Calu3 (cell line): ENCODE measurements at regions not wholly inside any gene's neighbourhood (a gene's known extent, or its start where the extent isn't known, plus 50 kb on each side); places are given as distances from the start of the nearest gene placed in this dataset.

Experiments
- BruUV-seq: library from RNA; stranded (reverse); fragments of 400-500 nt; replicated peaks from 2 replicates; lab custom pipeline; 2021; lab: Mats Ljungman, UMichigan
- CTCF ChIA-PET: fragments of 300-600 bp; sonication (Branson Sonifier 250); formaldehyde crosslinking; loops from one replicate; lab custom pipeline; 2022; ENCODE audit warnings: antibody characterized with exemption; lab: Charles Lee
- DNase-seq: peaks from one replicate; pipeline ENCODE4 v3.0.0; 2022
- H3K27ac Mint-ChIP-seq: one replicate; pipeline ENCODE4 v1.8.0; 2022; ENCODE audit warnings: mixed read lengths; ENCODE audit not compliant: unreplicated experiment
- H3K27me3 Mint-ChIP-seq: one replicate; pipeline ENCODE4 v1.8.0; 2022; ENCODE audit warnings: mixed read lengths; ENCODE audit not compliant: unreplicated experiment
- H3K36me3 Mint-ChIP-seq: one replicate; pipeline ENCODE4 v1.8.0; 2022; ENCODE audit warnings: mild to moderate bottlenecking, moderate library complexity, mixed read lengths; ENCODE audit not compliant: insufficient read depth, unreplicated experiment
- H3K4me1 Mint-ChIP-seq: one replicate; pipeline ENCODE4 v1.8.0; 2022; ENCODE audit warnings: mild to moderate bottlenecking, low read depth, mixed read lengths; ENCODE audit not compliant: unreplicated experiment
- H3K4me3 Mint-ChIP-seq: one replicate; pipeline ENCODE4 v1.8.0; 2022; ENCODE audit warnings: mild to moderate bottlenecking, low read depth, moderate library complexity, mixed read lengths; ENCODE audit not compliant: unreplicated experiment
- H3K9me3 Mint-ChIP-seq: one replicate; pipeline ENCODE4 v1.8.0; 2022; ENCODE audit warnings: low read depth, mixed read lengths; ENCODE audit not compliant: unreplicated experiment
- intact Hi-C: fragments of 100-400 bp; cut with micrococcal nuclease; formaldehyde crosslinking; loops from one replicate; pipeline ENCODE4 v1.10.0; 2022; ENCODE audit not compliant: unreplicated experiment
- TF ChIP-seq, protein P1 (sequence below): fragments of 200-600 bp; IDR thresholded peaks from one replicate; pipeline ENCODE4 v1.8.0; 2022; ENCODE audit warnings: antibody characterized with exemption; ENCODE audit not compliant: unreplicated experiment

DNA sequence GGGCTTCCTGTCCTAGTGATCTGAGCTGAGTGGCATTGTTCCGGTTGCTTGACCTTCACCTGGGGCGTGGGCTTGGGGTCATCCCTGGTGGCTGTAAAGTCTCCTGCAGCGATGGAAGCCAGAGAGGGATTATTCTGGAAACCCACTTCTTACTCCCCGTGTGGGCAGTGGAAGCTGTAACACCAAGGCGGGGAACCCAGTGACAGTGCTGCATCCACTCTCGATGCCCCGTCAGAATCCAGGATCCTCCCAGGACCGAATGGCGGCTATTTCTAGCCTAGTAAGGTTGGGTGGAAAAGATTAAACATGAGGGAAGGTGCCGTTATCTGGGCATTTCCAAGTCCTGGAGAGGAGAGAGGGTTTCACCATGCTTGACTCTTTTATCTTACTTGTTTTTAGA, 280.6 kb downstream of the ZNF536 start:
- Mint-ChIP-seq H3K4me1 (no peaks in the 10 kb centered on the region), H3K9me3 (peaks cover 4% of the 10 kb centered on the region), H3K27ac (no peak overlapping the region), H3K36me3 (no peaks in the 10 kb centered on the region), H3K27me3 (peaks cover 28% of the 10 kb centered on the region), H3K4me3 (no peak overlapping the region)
- CTCF ChIA-PET = no interaction called here
- no peak for DNase-seq
- intact Hi-C loops = loop anchor here (5.0 kb wide), 1 partner anchor 920 kb away; no protein-coding TSS in a partner anchor
- TF ChIP-seq, protein P1, sequence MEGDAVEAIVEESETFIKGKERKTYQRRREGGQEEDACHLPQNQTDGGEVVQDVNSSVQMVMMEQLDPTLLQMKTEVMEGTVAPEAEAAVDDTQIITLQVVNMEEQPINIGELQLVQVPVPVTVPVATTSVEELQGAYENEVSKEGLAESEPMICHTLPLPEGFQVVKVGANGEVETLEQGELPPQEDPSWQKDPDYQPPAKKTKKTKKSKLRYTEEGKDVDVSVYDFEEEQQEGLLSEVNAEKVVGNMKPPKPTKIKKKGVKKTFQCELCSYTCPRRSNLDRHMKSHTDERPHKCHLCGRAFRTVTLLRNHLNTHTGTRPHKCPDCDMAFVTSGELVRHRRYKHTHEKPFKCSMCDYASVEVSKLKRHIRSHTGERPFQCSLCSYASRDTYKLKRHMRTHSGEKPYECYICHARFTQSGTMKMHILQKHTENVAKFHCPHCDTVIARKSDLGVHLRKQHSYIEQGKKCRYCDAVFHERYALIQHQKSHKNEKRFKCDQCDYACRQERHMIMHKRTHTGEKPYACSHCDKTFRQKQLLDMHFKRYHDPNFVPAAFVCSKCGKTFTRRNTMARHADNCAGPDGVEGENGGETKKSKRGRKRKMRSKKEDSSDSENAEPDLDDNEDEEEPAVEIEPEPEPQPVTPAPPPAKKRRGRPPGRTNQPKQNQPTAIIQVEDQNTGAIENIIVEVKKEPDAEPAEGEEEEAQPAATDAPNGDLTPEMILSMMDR = no peak
- no TSS peak for BruUV-seq

DNA sequence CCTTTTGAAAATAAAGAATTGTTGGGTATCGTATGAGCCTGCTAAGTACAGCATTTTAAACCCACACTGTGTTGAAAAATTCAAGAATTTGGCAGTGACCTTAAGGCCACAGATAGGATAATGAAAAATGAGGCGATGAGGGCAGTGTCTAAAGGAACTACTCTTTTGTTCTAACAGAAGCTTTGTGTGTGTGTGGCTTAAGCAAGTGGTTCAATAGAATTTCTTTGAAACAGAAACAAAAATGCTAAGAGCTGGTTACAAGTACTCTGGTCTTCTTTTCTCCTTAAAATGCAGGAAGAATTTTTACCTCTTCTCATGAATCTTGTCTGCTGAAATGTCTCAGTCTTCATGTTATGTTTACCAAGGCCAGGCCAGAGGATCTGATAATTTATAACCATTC, 279.5 kb downstream of the ZNF536 start:
- H3K4me3 Mint-ChIP-seq = no peak overlapping the region
- intact Hi-C loops = loop anchor here (5.0 kb wide), 1 partner anchor 919 kb away; no protein-coding TSS in a partner anchor
- CTCF ChIA-PET = no interaction called here
- H3K9me3 Mint-ChIP-seq = no peaks in the 10 kb centered on the region
- no peaks in the 10 kb centered on the region for H3K36me3 Mint-ChIP-seq
- no TSS peak for BruUV-seq
- peaks cover 29% of the 10 kb centered on the region for H3K27me3 Mint-ChIP-seq
- TF ChIP-seq, protein P1 = no peak
- no peak for DNase-seq
- no peaks in the 10 kb centered on the region for H3K4me1 Mint-ChIP-seq
- H3K27ac Mint-ChIP-seq = no peak overlapping the region

DNA sequence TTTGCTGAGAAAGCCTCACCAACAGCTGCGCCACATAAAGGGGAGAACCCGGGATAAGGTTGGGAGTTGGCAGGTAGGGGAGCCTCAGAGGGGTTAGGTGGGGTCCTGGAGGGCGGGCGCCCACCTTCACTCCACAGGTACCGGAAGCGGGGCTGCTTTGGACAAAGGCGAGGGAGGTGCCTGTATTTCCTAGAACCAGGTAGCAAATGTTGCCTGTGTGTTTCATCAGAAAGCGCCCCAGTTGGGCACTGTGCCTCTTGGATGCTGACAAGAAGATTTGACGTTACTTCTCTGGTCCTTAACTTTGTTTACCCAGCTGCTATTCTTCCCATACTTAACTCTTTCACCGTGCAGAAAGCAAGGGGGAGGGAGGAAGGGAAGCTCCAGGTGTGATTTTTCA, 278.9 kb downstream of the ZNF536 start:
- H3K36me3 Mint-ChIP-seq = no peaks in the 10 kb centered on the region
- no peaks in the 10 kb centered on the region for H3K4me1 Mint-ChIP-seq
- no peak overlapping the region for H3K4me3 Mint-ChIP-seq
- intact Hi-C loops = loop anchor here (5.0 kb wide), 1 partner anchor 919 kb away; no protein-coding TSS in a partner anchor
- CTCF ChIA-PET = no interaction called here
- no peak for DNase-seq
- H3K27ac Mint-ChIP-seq = no peak overlapping the region
- BruUV-seq = no TSS peak
- TF ChIP-seq, protein P1 = no peak
- H3K9me3 Mint-ChIP-seq = no peaks in the 10 kb centered on the region
- H3K27me3 Mint-ChIP-seq = peaks cover 33% of the 10 kb centered on the region

DNA sequence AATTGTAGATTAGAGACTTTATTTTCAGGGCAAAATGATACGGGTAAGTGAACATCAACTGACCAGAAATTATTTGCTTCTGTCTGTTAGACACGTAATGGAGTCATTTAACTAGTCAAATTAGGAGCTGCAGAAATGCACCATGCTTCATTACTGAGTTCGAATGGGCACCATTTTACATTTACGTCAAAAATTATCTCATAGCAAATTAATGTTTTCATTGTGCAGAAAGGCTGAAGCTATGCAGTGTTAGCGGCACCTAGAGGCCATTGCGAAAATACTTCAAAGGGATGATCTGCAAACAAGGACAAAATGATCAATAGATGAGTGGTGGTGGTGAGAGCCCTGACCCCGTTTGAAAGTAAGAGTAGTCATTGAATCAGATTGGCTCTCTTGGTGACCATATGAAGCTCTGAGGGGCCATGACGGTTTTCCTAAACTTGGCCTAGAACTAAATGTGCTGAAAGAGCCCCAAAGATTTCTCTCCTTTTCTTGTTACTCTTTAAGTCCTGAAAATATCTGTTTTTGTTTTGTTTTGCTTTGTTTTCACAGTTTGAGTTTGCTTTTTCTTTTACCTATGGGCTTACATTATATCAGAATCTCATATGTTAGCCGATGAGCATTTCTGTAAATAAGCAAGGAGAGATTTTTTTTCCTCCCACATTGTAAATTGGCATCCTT, 277.9 kb downstream of the ZNF536 start:
- no peak overlapping the region for H3K27ac Mint-ChIP-seq
- BruUV-seq = no TSS peak
- peak; percentile 41 for DNase-seq
- intact Hi-C loops = loop anchor here (5.0 kb wide), 1 partner anchor 918 kb away; no protein-coding TSS in a partner anchor
- H3K9me3 Mint-ChIP-seq = no peaks in the 10 kb centered on the region
- TF ChIP-seq, protein P1 = peak; percentile 58
- H3K36me3 Mint-ChIP-seq = no peaks in the 10 kb centered on the region
- H3K27me3 Mint-ChIP-seq = peaks cover 33% of the 10 kb centered on the region
- CTCF ChIA-PET = interaction anchor here (0.7 to 0.8 kb wide), 2 partner anchors 9 to 792 kb away, joined by 3 read pairs; no protein-coding TSS in a partner anchor
- no peak overlapping the region for H3K4me3 Mint-ChIP-seq
- no peaks in the 10 kb centered on the region for H3K4me1 Mint-ChIP-seq
